DOHH2 (cell line): ENCODE measurements at regions not wholly inside any gene's neighbourhood (a gene's known extent, or its start where the extent isn't known, plus 50 kb on each side); places are given as distances from the start of the nearest gene placed in this dataset.

Experiments
- H3F3A ChIP-seq: fragments of 200-600 bp; sonication (generic), shearing (Covaris generic); 2 replicates; pipeline ENCODE4 v1.6.0; 2016; ENCODE audit warnings: antibody characterized with exemption, mild to moderate bottlenecking; ENCODE audit not compliant: control insufficient read depth, insufficient read depth
- H3K27ac ChIP-seq: fragments of 200-600 bp; sonication (generic); 2 replicates; pipeline ENCODE4 v1.5.1; 2014; ENCODE audit warnings: low read depth, mild to moderate bottlenecking, low read length, moderate library complexity
- H3K27me3 ChIP-seq: fragments of 200-600 bp; sonication (generic); 2 replicates; pipeline ENCODE4 v1.6.1; 2014; ENCODE audit warnings: mild to moderate bottlenecking, low read length, mixed read lengths; ENCODE audit not compliant: control insufficient read depth
- H3K36me3 ChIP-seq: fragments of 200-600 bp; sonication (generic); 2 replicates; pipeline ENCODE4 v1.6.1; 2014; ENCODE audit warnings: mild to moderate bottlenecking, low read length, moderate library complexity, mixed read lengths; ENCODE audit not compliant: control insufficient read depth
- H3K4me1 ChIP-seq: fragments of 200-600 bp; sonication (generic); 2 replicates; pipeline ENCODE4 v1.6.1; 2014; ENCODE audit warnings: mild to moderate bottlenecking, low read length, mixed read lengths; ENCODE audit not compliant: control insufficient read depth
- H3K4me2 ChIP-seq: fragments of 200-600 bp; sonication (generic); 2 replicates; pipeline ENCODE4 v1.6.0; 2014; ENCODE audit warnings: mild to moderate bottlenecking, low read length, moderate library complexity
- H3K4me3 ChIP-seq: fragments of 200-600 bp; sonication (generic); 2 replicates; pipeline ENCODE4 v1.5.1; 2014; ENCODE audit warnings: mild to moderate bottlenecking, low read length, mixed read lengths
- H3K79me2 ChIP-seq: fragments of 200-600 bp; sonication (generic); 2 replicates; pipeline ENCODE4 v1.6.1; 2014; ENCODE audit warnings: mild to moderate bottlenecking, low read length, mixed read lengths; ENCODE audit not compliant: control insufficient read depth
- H3K9me2 ChIP-seq: fragments of 200-600 bp; sonication (generic); replicated peaks from 2 replicates; pipeline ENCODE4 v1.6.1; 2014; ENCODE audit warnings: mild to moderate bottlenecking, low read length, mixed read lengths; ENCODE audit not compliant: control insufficient read depth
- H3K9me3 ChIP-seq: fragments of 200-600 bp; sonication (generic); 2 replicates; pipeline ENCODE4 v1.6.1; 2014; ENCODE audit warnings: antibody characterized with exemption, low read length, mixed read lengths; ENCODE audit not compliant: control insufficient read depth, insufficient read depth
- H4K20me1 ChIP-seq: fragments of 200-600 bp; sonication (generic); 2 replicates; pipeline ENCODE4 v1.6.0; 2014; ENCODE audit warnings: low read depth, mild to moderate bottlenecking, antibody characterized with exemption, low read length, moderate library complexity; ENCODE audit not compliant: control insufficient read depth, insufficient read depth
- CTCF ChIP-seq: fragments of 200-600 bp; sonication (generic); IDR thresholded peaks from one replicate; pipeline ENCODE4 v1.5.1; 2014; ENCODE audit warnings: antibody characterized with exemption, mild to moderate bottlenecking, low read depth, low read length; ENCODE audit not compliant: poor library complexity, severe bottlenecking
- EZH2phosphoT487 ChIP-seq: fragments of 200-600 bp; sonication (generic); IDR thresholded peaks from 2 replicates; pipeline ENCODE4 v1.6.1; 2017; ENCODE audit warnings: borderline replicate concordance, mild to moderate bottlenecking, antibody characterized with exemption, low read length, moderate library complexity, mixed read lengths

DNA sequence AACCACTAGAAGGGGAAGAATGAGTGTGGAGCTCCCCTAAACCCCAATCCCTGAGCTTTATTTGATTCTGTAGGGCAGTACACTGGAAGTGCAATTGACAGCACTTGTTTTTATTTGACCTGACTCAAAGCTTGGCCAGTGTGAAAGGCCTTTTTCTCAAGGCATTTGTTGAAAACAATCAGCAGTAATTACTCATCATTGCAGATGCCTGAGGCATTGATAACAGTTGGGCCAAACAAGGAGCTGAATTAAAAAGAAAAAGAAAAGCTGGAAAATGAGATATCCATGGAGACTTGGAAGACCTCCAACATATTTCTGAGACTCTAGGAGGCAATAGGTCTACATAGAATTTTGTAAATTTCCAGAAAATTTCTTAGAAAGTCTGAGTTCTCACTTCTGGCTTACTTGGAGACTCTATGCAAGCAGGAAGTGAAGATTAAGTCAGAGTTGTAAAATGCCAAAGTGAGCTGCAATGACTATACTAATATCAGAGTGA, 200.8 kb upstream of the KCNJ16 start:
- Histone ChIP-seq H3K27me3 (no peaks in the 10 kb centered on the region), H3K36me3 (no peaks in the 10 kb centered on the region), H3K4me1 (no peaks in the 10 kb centered on the region), H3K4me3 (no peak overlapping the region), H3K4me2 (no peak overlapping the region), H3K27ac (no peak overlapping the region), H3K79me2 (no peaks in the 10 kb centered on the region), H3K9me3 (no peaks in the 10 kb centered on the region), H4K20me1 (no peaks in the 10 kb centered on the region), H3F3A (no peaks in the 10 kb centered on the region), H3K9me2 (no peaks in the 10 kb centered on the region)
- no peak for TF ChIP-seq CTCF
- no peak for TF ChIP-seq EZH2phosphoT487

DNA sequence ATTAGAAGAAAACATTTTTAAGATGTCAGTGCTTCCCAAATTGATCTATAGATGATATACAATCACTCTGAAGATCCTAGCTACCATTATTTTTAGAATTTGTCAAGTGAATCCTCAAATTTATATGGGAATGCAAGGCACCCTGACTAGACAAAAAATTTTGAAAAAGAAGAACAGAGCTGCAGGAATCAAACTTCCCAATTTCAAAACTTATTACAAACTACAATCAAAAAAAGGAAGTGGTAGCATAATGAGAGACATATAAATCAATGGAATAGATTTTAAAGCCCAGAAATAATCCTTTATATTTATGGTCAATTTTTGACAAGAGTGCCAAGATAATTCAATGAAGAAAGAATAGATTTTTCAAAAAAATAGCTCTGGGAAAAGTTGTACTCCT, 198.3 kb upstream of the KCNJ16 start:
- H3K4me1 ChIP-seq: no peaks in the 10 kb centered on the region
- H3K4me2 ChIP-seq: no peak overlapping the region
- no peaks in the 10 kb centered on the region for H3K9me2 ChIP-seq
- H3K9me3 ChIP-seq: no peaks in the 10 kb centered on the region
- no peak overlapping the region for H3K4me3 ChIP-seq
- TF ChIP-seq EZH2phosphoT487 (no peak), CTCF (no peak)
- H3F3A ChIP-seq: no peaks in the 10 kb centered on the region
- no peaks in the 10 kb centered on the region for H3K36me3 ChIP-seq
- no peaks in the 10 kb centered on the region for H3K79me2 ChIP-seq
- H4K20me1 ChIP-seq: no peaks in the 10 kb centered on the region
- H3K27ac ChIP-seq: no peak overlapping the region
- no peaks in the 10 kb centered on the region for H3K27me3 ChIP-seq

GRCh38 chr17:69878661-69879060, 196.4 kb upstream of the KCNJ16 start:
- no peak for TF ChIP-seq CTCF
- TF ChIP-seq EZH2phosphoT487: no peak
- Histone ChIP-seq H3K9me2 (no peaks in the 10 kb centered on the region), H3K4me1 (no peaks in the 10 kb centered on the region), H3K9me3 (no peaks in the 10 kb centered on the region), H3K27me3 (no peaks in the 10 kb centered on the region), H3K27ac (no peak overlapping the region), H3K4me2 (no peak overlapping the region), H3K4me3 (no peak overlapping the region), H3F3A (no peaks in the 10 kb centered on the region), H3K79me2 (no peaks in the 10 kb centered on the region), H4K20me1 (no peaks in the 10 kb centered on the region), H3K36me3 (no peaks in the 10 kb centered on the region)

DNA sequence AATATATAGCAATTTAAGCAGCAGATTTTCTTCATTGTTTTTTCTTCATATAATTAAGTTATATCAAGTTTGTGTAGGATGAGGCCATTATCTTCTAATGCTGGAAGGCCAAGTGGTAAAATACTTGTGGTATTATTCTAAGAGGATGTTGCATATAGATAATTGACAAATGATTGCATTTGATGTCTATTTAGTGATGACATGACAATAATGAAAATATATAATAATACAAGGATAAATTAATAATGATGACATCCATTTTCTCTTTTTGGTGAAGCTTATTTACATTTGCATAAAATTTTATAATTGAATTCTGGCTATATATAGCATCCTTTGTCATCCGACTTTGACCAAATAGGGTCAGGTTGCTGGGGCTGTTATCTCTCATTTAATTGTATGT, 195.4 kb upstream of the KCNJ16 start:
- no peak for TF ChIP-seq EZH2phosphoT487
- TF ChIP-seq CTCF: no peak
- no peaks in the 10 kb centered on the region for H3K79me2 ChIP-seq

More for the DNA sequence above, 195.4 kb upstream of the KCNJ16 start:
- no peaks in the 10 kb centered on the region for H3K9me2 ChIP-seq
- no peak overlapping the region for H3K4me3 ChIP-seq
- H3K4me2 ChIP-seq: no peak overlapping the region
- no peaks in the 10 kb centered on the region for H3K4me1 ChIP-seq
- no peaks in the 10 kb centered on the region for H3K36me3 ChIP-seq
- no peaks in the 10 kb centered on the region for H3F3A ChIP-seq
- H3K9me3 ChIP-seq: no peaks in the 10 kb centered on the region
- H3K27ac ChIP-seq: no peak overlapping the region
- no peaks in the 10 kb centered on the region for H4K20me1 ChIP-seq
- no peaks in the 10 kb centered on the region for H3K27me3 ChIP-seq
